ENCODE measurements at regions not wholly inside any gene's neighbourhood (a gene's known extent, or its start where the extent isn't known, plus 50 kb on each side); places are given as distances from the start of the nearest gene placed in this dataset.

- Histone ChIP-seq H3K27ac (ENCODE audit: low read length) (no peak overlapping the region), H3K4me1 (ENCODE audit: insufficient read depth, low read length) (no peaks in the 10 kb centered on the region), H3K4me3 (ENCODE audit: low read length) (no peak overlapping the region)
These were observed 68.2 kb upstream of the PRDX6 start for GRCh38 chr1:173408886-173409285.

DNA sequence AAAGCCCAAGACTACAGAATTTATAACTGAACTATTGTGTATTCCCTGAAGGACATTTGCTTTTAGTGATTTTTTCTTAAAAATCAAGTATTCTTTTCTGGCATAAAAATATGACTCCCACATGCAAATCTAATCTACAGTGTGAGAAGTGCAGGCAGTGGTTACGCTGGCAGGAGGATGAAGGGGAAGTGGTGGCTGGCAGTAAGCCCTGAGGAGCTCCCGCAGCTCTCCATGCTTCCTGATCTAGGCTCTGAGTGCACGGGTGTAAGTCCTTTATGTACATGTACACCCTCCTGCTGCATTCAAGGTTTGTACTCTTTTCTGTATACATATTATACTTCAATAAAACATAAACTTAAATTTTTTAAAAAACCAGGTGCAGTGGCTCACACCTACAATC lies 67.5 kb upstream of the PRDX6 start:
- no peak overlapping the region for H3K4me3 ChIP-seq (ENCODE audit: low read length)
- H3K9me3 ChIP-seq (ENCODE audit: insufficient read depth, low read depth, low read length) = no peaks in the 10 kb centered on the region
- H3K27ac ChIP-seq (ENCODE audit: low read length) = no peak overlapping the region
- H3K4me1 ChIP-seq (ENCODE audit: insufficient read depth, low read length) = no peaks in the 10 kb centered on the region
- no peaks in the 10 kb centered on the region for H3K27me3 ChIP-seq (ENCODE audit: insufficient read depth, low read length)
- H3K9ac ChIP-seq (ENCODE audit: low read depth, low read length) = no peak overlapping the region
- peaks cover 5% of the 10 kb centered on the region; the same call in 1 of the 2 replicates for H3K36me3 ChIP-seq (ENCODE audit: insufficient read depth, low read depth, low read length)

More at GRCh38 chr1:173408886-173409285, 68.2 kb upstream of the PRDX6 start:
- no peaks in the 10 kb centered on the region for H3K27me3 ChIP-seq (ENCODE audit: insufficient read depth, low read length)
- H3K9ac ChIP-seq (ENCODE audit: low read depth, low read length) = no peak overlapping the region
- H3K36me3 ChIP-seq (ENCODE audit: insufficient read depth, low read depth, low read length) = peaks cover 5% of the 10 kb centered on the region; the same call in 1 of the 2 replicates
- no peaks in the 10 kb centered on the region for H3K9me3 ChIP-seq (ENCODE audit: insufficient read depth, low read depth, low read length)

- Histone ChIP-seq H3K27ac (ENCODE audit: low read length) (no peak overlapping the region), H3K9ac (ENCODE audit: low read depth, low read length) (no peak overlapping the region), H3K9me3 (ENCODE audit: insufficient read depth, low read depth, low read length) (no peaks in the 10 kb centered on the region), H3K36me3 (ENCODE audit: insufficient read depth, low read depth, low read length) (peaks cover 5% of the 10 kb centered on the region; the same call in 1 of the 2 replicates), H3K27me3 (ENCODE audit: insufficient read depth, low read length) (no peaks in the 10 kb centered on the region), H3K4me3 (ENCODE audit: low read length) (no peak overlapping the region), H3K4me1 (ENCODE audit: insufficient read depth, low read length) (no peaks in the 10 kb centered on the region)
These were observed 66.9 kb upstream of the PRDX6 start for GRCh38 chr1:173410133-173410793.

DNA sequence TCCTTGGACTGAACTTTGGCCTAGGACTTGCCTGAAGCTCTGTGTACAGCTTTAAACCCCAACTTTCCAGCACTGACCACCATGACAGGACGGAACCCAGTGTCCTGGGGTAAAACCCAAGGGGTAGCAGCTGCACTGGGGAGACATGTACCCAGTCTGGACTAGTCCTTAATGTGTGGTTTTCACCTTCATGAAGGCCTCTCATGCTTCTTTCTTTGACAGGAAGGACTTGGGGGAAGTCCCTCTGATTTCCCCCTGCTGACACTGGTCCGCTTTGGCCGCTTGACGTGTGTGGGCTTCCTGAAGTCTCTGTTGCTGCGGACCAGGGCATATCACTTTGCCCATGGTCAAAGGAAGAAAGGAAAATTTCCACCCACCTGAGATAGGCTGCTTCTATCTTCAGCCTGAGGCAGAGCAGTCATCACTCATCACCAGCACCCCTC lies 66.3 kb upstream of the PRDX6 start:
- Histone ChIP-seq H3K27me3 (ENCODE audit: insufficient read depth, low read length) (no peaks in the 10 kb centered on the region), H3K9me3 (ENCODE audit: insufficient read depth, low read depth, low read length) (no peaks in the 10 kb centered on the region), H3K27ac (ENCODE audit: low read length) (no peak overlapping the region), H3K36me3 (ENCODE audit: insufficient read depth, low read depth, low read length) (peaks cover 5% of the 10 kb centered on the region; the same call in 1 of the 2 replicates), H3K9ac (ENCODE audit: low read depth, low read length) (no peak overlapping the region), H3K4me1 (ENCODE audit: insufficient read depth, low read length) (no peaks in the 10 kb centered on the region), H3K4me3 (ENCODE audit: low read length) (no peak overlapping the region)

- Histone ChIP-seq H3K4me3 (ENCODE audit: low read length) (no peak overlapping the region), H3K27ac (ENCODE audit: low read length) (no peak overlapping the region), H3K9ac (ENCODE audit: low read depth, low read length) (no peak overlapping the region), H3K4me1 (ENCODE audit: insufficient read depth, low read length) (no peaks in the 10 kb centered on the region), H3K27me3 (ENCODE audit: insufficient read depth, low read length) (no peaks in the 10 kb centered on the region), H3K9me3 (ENCODE audit: insufficient read depth, low read depth, low read length) (no peaks in the 10 kb centered on the region), H3K36me3 (ENCODE audit: insufficient read depth, low read depth, low read length) (peaks cover 5% of the 10 kb centered on the region; the same call in 1 of the 2 replicates)
These were observed 65.0 kb upstream of the PRDX6 start for GRCh38 chr1:173411835-173412742.

DNA sequence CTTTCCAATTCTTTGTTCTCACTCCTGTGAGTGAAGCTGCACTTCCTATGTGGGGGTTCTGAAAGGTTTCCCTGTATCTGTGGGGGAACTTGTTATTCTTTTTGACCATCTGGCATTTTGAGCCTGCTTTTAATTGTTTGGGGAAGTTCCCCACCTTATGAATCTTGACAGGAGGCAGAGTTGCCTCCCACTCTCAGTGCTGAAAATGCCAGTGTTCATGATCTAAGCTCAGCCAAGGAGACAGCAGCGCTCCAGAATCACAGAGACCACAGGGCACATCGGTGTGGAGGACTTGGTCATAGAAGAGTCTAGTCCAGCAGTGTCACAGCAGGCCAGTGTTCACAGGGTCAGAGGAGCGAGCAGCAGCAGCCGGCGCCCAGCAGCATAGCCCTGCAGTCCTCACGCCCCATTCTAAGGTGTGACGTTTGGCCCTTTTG lies 63.8 kb upstream of the PRDX6 start:
- H3K4me3 ChIP-seq (ENCODE audit: low read length) = no peak overlapping the region
- no peak overlapping the region for H3K9ac ChIP-seq (ENCODE audit: low read depth, low read length)
- no peak overlapping the region for H3K27ac ChIP-seq (ENCODE audit: low read length)
- no peaks in the 10 kb centered on the region for H3K9me3 ChIP-seq (ENCODE audit: insufficient read depth, low read depth, low read length)
- no peaks in the 10 kb centered on the region for H3K4me1 ChIP-seq (ENCODE audit: insufficient read depth, low read length)
- no peaks in the 10 kb centered on the region for H3K27me3 ChIP-seq (ENCODE audit: insufficient read depth, low read length)
- peaks cover 8% of the 10 kb centered on the region; the same call in 1 of the 2 replicates for H3K36me3 ChIP-seq (ENCODE audit: insufficient read depth, low read depth, low read length)

DNA sequence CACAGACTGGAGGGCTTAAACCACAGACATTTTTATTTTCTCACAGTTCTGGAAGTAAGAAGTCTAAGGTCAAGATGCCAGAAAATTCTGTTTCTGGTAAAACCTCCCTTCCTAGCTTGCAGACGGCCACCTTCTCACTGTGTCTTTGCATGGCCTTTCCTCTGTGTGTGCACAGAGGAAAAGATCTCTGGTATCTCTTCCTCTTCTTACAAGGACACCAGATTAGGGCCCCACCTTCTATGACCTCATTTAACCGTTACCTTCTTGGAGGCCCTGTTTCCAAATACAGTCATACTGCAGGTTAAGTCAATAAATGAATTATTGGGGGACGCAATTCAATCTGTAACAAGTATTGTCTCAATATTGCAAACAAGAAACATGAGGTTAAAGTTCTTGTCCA lies 63.0 kb upstream of the PRDX6 start:
- Histone ChIP-seq H3K9me3 (ENCODE audit: insufficient read depth, low read depth, low read length) (no peaks in the 10 kb centered on the region), H3K4me3 (ENCODE audit: low read length) (no peak overlapping the region), H3K9ac (ENCODE audit: low read depth, low read length) (no peak overlapping the region), H3K27me3 (ENCODE audit: insufficient read depth, low read length) (no peaks in the 10 kb centered on the region), H3K27ac (ENCODE audit: low read length) (no peak overlapping the region), H3K36me3 (ENCODE audit: insufficient read depth, low read depth, low read length) (peaks cover 8% of the 10 kb centered on the region; the same call in 1 of the 2 replicates), H3K4me1 (ENCODE audit: insufficient read depth, low read length) (no peaks in the 10 kb centered on the region)

DNA sequence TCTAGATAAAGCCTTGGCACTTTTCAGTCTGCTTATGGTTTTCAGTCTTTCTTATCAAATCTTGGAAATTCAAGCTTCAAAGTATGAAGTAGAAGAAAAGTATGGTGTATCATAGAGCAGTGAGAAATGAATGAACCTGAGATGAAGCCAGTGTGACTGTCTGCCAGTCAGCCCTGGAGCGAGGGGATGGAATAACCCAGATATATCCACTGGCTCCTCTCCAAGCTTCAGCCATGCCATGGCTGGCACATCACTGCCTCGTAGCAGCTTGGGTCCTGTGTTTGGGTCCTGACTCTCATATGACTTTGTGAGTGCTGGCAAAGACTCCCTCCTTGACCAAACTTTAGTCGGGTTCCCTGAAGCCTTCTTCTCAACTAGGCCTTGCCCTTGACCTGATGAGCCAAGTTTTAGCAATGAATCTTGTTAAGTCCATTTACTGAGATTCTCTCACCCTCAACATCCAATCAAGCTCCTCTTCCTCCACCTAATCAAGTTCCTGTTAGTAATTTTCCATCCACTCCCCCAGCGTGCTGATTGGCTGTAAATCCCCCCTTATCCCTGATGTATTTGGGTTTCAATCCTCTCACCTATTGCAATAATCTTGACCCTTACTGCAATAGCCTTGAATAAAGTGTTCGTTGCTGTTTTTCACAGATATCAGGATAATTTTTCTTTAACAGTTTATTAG lies 62.5 kb upstream of the PRDX6 start:
- Histone ChIP-seq H3K9ac (ENCODE audit: low read depth, low read length) (no peak overlapping the region), H3K9me3 (ENCODE audit: insufficient read depth, low read depth, low read length) (no peaks in the 10 kb centered on the region), H3K36me3 (ENCODE audit: insufficient read depth, low read depth, low read length) (peaks cover 8% of the 10 kb centered on the region; the same call in 1 of the 2 replicates), H3K27ac (ENCODE audit: low read length) (no peak overlapping the region), H3K27me3 (ENCODE audit: insufficient read depth, low read length) (no peaks in the 10 kb centered on the region), H3K4me3 (ENCODE audit: low read length) (no peak overlapping the region), H3K4me1 (ENCODE audit: insufficient read depth, low read length) (no peaks in the 10 kb centered on the region)

- Histone ChIP-seq H3K4me1 (ENCODE audit: insufficient read depth, low read length) (no peaks in the 10 kb centered on the region), H3K9ac (ENCODE audit: low read depth, low read length) (no peak overlapping the region), H3K4me3 (ENCODE audit: low read length) (no peak overlapping the region), H3K36me3 (ENCODE audit: insufficient read depth, low read depth, low read length) (peaks cover 7% of the 10 kb centered on the region; the same call in 1 of the 2 replicates), H3K27ac (ENCODE audit: low read length) (no peak overlapping the region), H3K9me3 (ENCODE audit: insufficient read depth, low read depth, low read length) (no peaks in the 10 kb centered on the region), H3K27me3 (ENCODE audit: insufficient read depth, low read length) (no peaks in the 10 kb centered on the region)
These were observed 61.6 kb upstream of the PRDX6 start for GRCh38 chr1:173415490-173415889.

- no peak overlapping the region for H3K27ac ChIP-seq (ENCODE audit: low read length)
- H3K9ac ChIP-seq (ENCODE audit: low read depth, low read length) = no peak overlapping the region
- H3K4me3 ChIP-seq (ENCODE audit: low read length) = no peak overlapping the region
- H3K9me3 ChIP-seq (ENCODE audit: insufficient read depth, low read depth, low read length) = no peaks in the 10 kb centered on the region
- 0 out of 2 replicates have a peak, but pooled peaks cover 3% of the 10 kb centered on the region for H3K36me3 ChIP-seq (ENCODE audit: insufficient read depth, low read depth, low read length)
- H3K4me1 ChIP-seq (ENCODE audit: insufficient read depth, low read length) = no peaks in the 10 kb centered on the region
- H3K27me3 ChIP-seq (ENCODE audit: insufficient read depth, low read length) = no peaks in the 10 kb centered on the region
These were observed 61.2 kb upstream of the PRDX6 start for GRCh38 chr1:173415905-173416450.

- Histone ChIP-seq H3K27ac (ENCODE audit: low read length) (no peak overlapping the region), H3K36me3 (ENCODE audit: insufficient read depth, low read depth, low read length) (0 out of 2 replicates have a peak, but pooled peaks cover 3% of the 10 kb centered on the region), H3K27me3 (ENCODE audit: insufficient read depth, low read length) (no peaks in the 10 kb centered on the region), H3K4me1 (ENCODE audit: insufficient read depth, low read length) (no peaks in the 10 kb centered on the region), H3K9ac (ENCODE audit: low read depth, low read length) (no peak overlapping the region), H3K9me3 (ENCODE audit: insufficient read depth, low read depth, low read length) (no peaks in the 10 kb centered on the region), H3K4me3 (ENCODE audit: low read length) (no peak overlapping the region)
These were observed 59.6 kb upstream of the PRDX6 start for GRCh38 chr1:173417563-173417962.

Data from iPS-20b (cell line).